ENCODE measurements at regions not wholly inside any gene's neighbourhood (a gene's known extent, or its start where the extent isn't known, plus 50 kb on each side); places are given as distances from the start of the nearest gene placed in this dataset.

GRCh38 chr2:225894236-225894980, 494.9 kb downstream of the NYAP2 start:
- Mint-ChIP-seq H3K27me3 (ENCODE audit: unreplicated experiment) (no peaks in the 10 kb centered on the region), H3K4me1 (ENCODE audit: unreplicated experiment) (no peaks in the 10 kb centered on the region), H3K4me3 (ENCODE audit: unreplicated experiment) (no peak overlapping the region), H3K27ac (ENCODE audit: unreplicated experiment) (peak overlapping the region; percentile 13), H3K36me3 (ENCODE audit: low read depth, unreplicated experiment) (no peaks in the 10 kb centered on the region), H3K9me3 (ENCODE audit: unreplicated experiment) (no peaks in the 10 kb centered on the region)
- DNase-seq (ENCODE audit: low spot score) = no peak
- no peak for TF ChIP-seq CTCF (IDR thresholded peaks at IDR 0.05; ENCODE audit: unreplicated experiment)

GRCh38 chr2:225893151-225893550, 493.6 kb downstream of the NYAP2 start:
- Mint-ChIP-seq H3K27me3 (ENCODE audit: unreplicated experiment) (no peaks in the 10 kb centered on the region), H3K27ac (ENCODE audit: unreplicated experiment) (no peak overlapping the region)

GRCh38 chr2:225891771-225892170, 492.3 kb downstream of the NYAP2 start:
- Mint-ChIP-seq H3K4me3 (ENCODE audit: unreplicated experiment) (no peak overlapping the region), H3K27me3 (ENCODE audit: unreplicated experiment) (no peaks in the 10 kb centered on the region), H3K27ac (ENCODE audit: unreplicated experiment) (no peak overlapping the region), H3K36me3 (ENCODE audit: low read depth, unreplicated experiment) (no peaks in the 10 kb centered on the region), H3K9me3 (ENCODE audit: unreplicated experiment) (no peaks in the 10 kb centered on the region), H3K4me1 (ENCODE audit: unreplicated experiment) (no peaks in the 10 kb centered on the region)
- TF ChIP-seq CTCF (IDR thresholded peaks at IDR 0.05; ENCODE audit: unreplicated experiment) = no peak
- no peak for DNase-seq (ENCODE audit: low spot score)

More at GRCh38 chr2:225893151-225893550, 493.6 kb downstream of the NYAP2 start:
- H3K4me3 Mint-ChIP-seq (ENCODE audit: unreplicated experiment) = no peak overlapping the region
- no peak for DNase-seq (ENCODE audit: low spot score)
- H3K9me3 Mint-ChIP-seq (ENCODE audit: unreplicated experiment) = no peaks in the 10 kb centered on the region
- H3K4me1 Mint-ChIP-seq (ENCODE audit: unreplicated experiment) = no peaks in the 10 kb centered on the region
- no peak for TF ChIP-seq CTCF (IDR thresholded peaks at IDR 0.05; ENCODE audit: unreplicated experiment)
- no peaks in the 10 kb centered on the region for H3K36me3 Mint-ChIP-seq (ENCODE audit: low read depth, unreplicated experiment)

- Mint-ChIP-seq H3K27ac (ENCODE audit: unreplicated experiment) (no peak overlapping the region), H3K4me1 (ENCODE audit: unreplicated experiment) (no peaks in the 10 kb centered on the region), H3K9me3 (ENCODE audit: unreplicated experiment) (no peaks in the 10 kb centered on the region), H3K36me3 (ENCODE audit: low read depth, unreplicated experiment) (no peaks in the 10 kb centered on the region), H3K27me3 (ENCODE audit: unreplicated experiment) (no peaks in the 10 kb centered on the region), H3K4me3 (ENCODE audit: unreplicated experiment) (no peak overlapping the region)
- DNase-seq (ENCODE audit: low spot score) = no peak
- TF ChIP-seq CTCF (IDR thresholded peaks at IDR 0.05; ENCODE audit: unreplicated experiment) = no peak
Measured at GRCh38 chr2:225891013-225891412, 491.5 kb downstream of the NYAP2 start.

GRCh38 chr2:225889452-225889851, 489.9 kb downstream of the NYAP2 start:
- TF ChIP-seq CTCF (IDR thresholded peaks at IDR 0.05; ENCODE audit: unreplicated experiment) = peak; percentile 82
- H3K4me3 Mint-ChIP-seq (ENCODE audit: unreplicated experiment) = no peak overlapping the region
- no peaks in the 10 kb centered on the region for H3K4me1 Mint-ChIP-seq (ENCODE audit: unreplicated experiment)
- no peaks in the 10 kb centered on the region for H3K36me3 Mint-ChIP-seq (ENCODE audit: low read depth, unreplicated experiment)
- H3K9me3 Mint-ChIP-seq (ENCODE audit: unreplicated experiment) = no peaks in the 10 kb centered on the region
- peak; percentile 9 for DNase-seq (ENCODE audit: low spot score)
- no peak overlapping the region for H3K27ac Mint-ChIP-seq (ENCODE audit: unreplicated experiment)
- H3K27me3 Mint-ChIP-seq (ENCODE audit: unreplicated experiment) = no peaks in the 10 kb centered on the region

Data from endothelial cell (in vitro differentiated cells).